ENCODE measurements at regions not wholly inside any gene's neighbourhood (a gene's known extent, or its start where the extent isn't known, plus 50 kb on each side); places are given as distances from the start of the nearest gene placed in this dataset.

DNA sequence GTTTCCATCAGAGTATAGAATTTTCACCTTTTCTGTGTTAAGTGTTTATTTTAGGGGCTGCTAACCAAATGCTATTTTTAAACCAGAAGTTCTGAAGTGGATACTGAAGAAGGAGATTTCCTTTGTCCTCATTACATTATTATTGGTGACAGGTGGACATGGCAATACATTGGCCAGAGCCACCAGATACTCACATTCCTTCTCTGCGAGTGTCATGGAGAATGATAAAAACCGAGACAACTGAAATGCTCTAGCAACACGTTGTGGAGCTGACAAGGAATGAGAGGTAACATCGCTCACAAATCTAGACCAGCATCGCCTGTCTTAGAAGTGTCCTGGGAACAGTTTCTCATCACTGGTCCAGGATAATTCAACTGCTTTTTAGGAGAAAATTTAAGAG lies 241.2 kb downstream of the IRS1 start:
- ATAC-seq (no peak), DNase-seq (ENCODE audit: low spot score) (no peak)
- Mint-ChIP-seq H3K9me3 (no peaks in the 10 kb centered on the region), H3K4me3 (no peak overlapping the region), H3K27me3 (ENCODE audit: insufficient read depth, low read depth, poor library complexity) (no peaks in the 10 kb centered on the region), H3K4me1 (peaks cover 7% of the 10 kb centered on the region), H3K36me3 (ENCODE audit: low read depth) (no peaks in the 10 kb centered on the region), H3K27ac (no peak overlapping the region)
- Histone ChIP-seq H3K79me2 (replicated peaks; ENCODE audit: insufficient read depth) (no peaks in the 10 kb centered on the region), H3F3A (replicated peaks; ENCODE audit: low read depth) (no peaks in the 10 kb centered on the region), H4K20me1 (replicated peaks; ENCODE audit: insufficient read depth) (no peaks in the 10 kb centered on the region), H3K9me2 (ENCODE audit: insufficient read depth) (no peaks in the 10 kb centered on the region), H3K4me3 (no peak overlapping the region), H3K4me1 (ENCODE audit: insufficient read depth) (peaks cover 8% of the 10 kb centered on the region), H3K36me3 (ENCODE audit: insufficient read depth) (no peaks in the 10 kb centered on the region), H3K27ac (ENCODE audit: low read depth) (no peak overlapping the region), H3K4me2 (no peak overlapping the region), H2AFZ (no peak overlapping the region), H3K27me3 (ENCODE audit: insufficient read depth) (no peaks in the 10 kb centered on the region)
- TF ChIP-seq, protein P1, sequence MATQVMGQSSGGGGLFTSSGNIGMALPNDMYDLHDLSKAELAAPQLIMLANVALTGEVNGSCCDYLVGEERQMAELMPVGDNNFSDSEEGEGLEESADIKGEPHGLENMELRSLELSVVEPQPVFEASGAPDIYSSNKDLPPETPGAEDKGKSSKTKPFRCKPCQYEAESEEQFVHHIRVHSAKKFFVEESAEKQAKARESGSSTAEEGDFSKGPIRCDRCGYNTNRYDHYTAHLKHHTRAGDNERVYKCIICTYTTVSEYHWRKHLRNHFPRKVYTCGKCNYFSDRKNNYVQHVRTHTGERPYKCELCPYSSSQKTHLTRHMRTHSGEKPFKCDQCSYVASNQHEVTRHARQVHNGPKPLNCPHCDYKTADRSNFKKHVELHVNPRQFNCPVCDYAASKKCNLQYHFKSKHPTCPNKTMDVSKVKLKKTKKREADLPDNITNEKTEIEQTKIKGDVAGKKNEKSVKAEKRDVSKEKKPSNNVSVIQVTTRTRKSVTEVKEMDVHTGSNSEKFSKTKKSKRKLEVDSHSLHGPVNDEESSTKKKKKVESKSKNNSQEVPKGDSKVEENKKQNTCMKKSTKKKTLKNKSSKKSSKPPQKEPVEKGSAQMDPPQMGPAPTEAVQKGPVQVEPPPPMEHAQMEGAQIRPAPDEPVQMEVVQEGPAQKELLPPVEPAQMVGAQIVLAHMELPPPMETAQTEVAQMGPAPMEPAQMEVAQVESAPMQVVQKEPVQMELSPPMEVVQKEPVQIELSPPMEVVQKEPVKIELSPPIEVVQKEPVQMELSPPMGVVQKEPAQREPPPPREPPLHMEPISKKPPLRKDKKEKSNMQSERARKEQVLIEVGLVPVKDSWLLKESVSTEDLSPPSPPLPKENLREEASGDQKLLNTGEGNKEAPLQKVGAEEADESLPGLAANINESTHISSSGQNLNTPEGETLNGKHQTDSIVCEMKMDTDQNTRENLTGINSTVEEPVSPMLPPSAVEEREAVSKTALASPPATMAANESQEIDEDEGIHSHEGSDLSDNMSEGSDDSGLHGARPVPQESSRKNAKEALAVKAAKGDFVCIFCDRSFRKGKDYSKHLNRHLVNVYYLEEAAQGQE (IDR thresholded peaks at IDR 0.05; ENCODE audit: unreplicated experiment): no peak
- TF ChIP-seq EZH2phosphoT487 (IDR thresholded peaks at IDR 0.05; ENCODE audit: unreplicated experiment): no peak
- TF ChIP-seq, protein P2, sequence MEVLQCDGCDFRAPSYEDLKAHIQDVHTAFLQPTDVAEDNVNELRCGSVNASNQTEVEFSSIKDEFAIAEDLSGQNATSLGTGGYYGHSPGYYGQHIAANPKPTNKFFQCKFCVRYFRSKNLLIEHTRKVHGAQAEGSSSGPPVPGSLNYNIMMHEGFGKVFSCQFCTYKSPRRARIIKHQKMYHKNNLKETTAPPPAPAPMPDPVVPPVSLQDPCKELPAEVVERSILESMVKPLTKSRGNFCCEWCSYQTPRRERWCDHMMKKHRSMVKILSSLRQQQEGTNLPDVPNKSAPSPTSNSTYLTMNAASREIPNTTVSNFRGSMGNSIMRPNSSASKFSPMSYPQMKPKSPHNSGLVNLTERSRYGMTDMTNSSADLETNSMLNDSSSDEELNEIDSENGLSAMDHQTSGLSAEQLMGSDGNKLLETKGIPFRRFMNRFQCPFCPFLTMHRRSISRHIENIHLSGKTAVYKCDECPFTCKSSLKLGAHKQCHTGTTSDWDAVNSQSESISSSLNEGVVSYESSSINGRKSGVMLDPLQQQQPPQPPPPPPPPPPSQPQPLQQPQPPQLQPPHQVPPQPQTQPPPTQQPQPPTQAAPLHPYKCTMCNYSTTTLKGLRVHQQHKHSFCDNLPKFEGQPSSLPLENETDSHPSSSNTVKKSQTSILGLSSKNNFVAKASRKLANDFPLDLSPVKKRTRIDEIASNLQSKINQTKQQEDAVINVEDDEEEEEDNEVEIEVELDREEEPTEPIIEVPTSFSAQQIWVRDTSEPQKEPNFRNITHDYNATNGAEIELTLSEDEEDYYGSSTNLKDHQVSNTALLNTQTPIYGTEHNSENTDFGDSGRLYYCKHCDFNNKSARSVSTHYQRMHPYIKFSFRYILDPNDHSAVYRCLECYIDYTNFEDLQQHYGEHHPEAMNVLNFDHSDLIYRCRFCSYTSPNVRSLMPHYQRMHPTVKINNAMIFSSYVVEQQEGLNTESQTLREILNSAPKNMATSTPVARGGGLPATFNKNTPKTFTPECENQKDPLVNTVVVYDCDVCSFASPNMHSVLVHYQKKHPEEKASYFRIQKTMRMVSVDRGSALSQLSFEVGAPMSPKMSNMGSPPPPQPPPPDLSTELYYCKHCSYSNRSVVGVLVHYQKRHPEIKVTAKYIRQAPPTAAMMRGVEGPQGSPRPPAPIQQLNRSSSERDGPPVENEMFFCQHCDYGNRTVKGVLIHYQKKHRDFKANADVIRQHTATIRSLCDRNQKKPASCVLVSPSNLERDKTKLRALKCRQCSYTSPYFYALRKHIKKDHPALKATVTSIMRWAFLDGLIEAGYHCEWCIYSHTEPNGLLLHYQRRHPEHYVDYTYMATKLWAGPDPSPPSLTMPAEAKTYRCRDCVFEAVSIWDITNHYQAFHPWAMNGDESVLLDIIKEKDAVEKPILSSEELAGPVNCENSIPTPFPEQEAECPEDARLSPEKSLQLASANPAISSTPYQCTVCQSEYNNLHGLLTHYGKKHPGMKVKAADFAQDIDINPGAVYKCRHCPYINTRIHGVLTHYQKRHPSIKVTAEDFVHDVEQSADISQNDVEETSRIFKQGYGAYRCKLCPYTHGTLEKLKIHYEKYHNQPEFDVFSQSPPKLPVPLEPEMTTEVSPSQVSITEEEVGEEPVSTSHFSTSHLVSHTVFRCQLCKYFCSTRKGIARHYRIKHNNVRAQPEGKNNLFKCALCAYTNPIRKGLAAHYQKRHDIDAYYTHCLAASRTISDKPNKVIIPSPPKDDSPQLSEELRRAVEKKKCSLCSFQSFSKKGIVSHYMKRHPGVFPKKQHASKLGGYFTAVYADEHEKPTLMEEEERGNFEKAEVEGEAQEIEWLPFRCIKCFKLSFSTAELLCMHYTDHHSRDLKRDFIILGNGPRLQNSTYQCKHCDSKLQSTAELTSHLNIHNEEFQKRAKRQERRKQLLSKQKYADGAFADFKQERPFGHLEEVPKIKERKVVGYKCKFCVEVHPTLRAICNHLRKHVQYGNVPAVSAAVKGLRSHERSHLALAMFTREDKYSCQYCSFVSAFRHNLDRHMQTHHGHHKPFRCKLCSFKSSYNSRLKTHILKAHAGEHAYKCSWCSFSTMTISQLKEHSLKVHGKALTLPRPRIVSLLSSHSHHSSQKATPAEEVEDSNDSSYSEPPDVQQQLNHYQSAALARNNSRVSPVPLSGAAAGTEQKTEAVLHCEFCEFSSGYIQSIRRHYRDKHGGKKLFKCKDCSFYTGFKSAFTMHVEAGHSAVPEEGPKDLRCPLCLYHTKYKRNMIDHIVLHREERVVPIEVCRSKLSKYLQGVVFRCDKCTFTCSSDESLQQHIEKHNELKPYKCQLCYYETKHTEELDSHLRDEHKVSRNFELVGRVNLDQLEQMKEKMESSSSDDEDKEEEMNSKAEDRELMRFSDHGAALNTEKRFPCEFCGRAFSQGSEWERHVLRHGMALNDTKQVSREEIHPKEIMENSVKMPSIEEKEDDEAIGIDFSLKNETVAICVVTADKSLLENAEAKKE (CRISPR knock-in tag; IDR thresholded peaks at IDR 0.05): no peak
- TF ChIP-seq CREB1 (CRISPR knock-in tag; IDR thresholded peaks at IDR 0.05; ENCODE audit: low read depth): no peak
- TF ChIP-seq POLR2AphosphoS5 (IDR thresholded peaks at IDR 0.05; ENCODE audit: low read depth): no peak
- TF ChIP-seq ZNF114 (CRISPR knock-in tag; IDR thresholded peaks at IDR 0.05): no peak
- no peak for TF ChIP-seq ZNF331 (CRISPR knock-in tag; IDR thresholded peaks at IDR 0.05; ENCODE audit: low read depth)
- TF ChIP-seq, protein P3, sequence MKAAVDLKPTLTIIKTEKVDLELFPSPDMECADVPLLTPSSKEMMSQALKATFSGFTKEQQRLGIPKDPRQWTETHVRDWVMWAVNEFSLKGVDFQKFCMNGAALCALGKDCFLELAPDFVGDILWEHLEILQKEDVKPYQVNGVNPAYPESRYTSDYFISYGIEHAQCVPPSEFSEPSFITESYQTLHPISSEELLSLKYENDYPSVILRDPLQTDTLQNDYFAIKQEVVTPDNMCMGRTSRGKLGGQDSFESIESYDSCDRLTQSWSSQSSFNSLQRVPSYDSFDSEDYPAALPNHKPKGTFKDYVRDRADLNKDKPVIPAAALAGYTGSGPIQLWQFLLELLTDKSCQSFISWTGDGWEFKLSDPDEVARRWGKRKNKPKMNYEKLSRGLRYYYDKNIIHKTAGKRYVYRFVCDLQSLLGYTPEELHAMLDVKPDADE (IDR thresholded peaks at IDR 0.05): no peak
- TF ChIP-seq STAT1 (IDR thresholded peaks at IDR 0.05; ENCODE audit: unreplicated experiment): no peak
- no peak for TF ChIP-seq EZH2 (IDR thresholded peaks at IDR 0.05; ENCODE audit: low read depth, unreplicated experiment)
- no peak for TF ChIP-seq NANOG (IDR thresholded peaks at IDR 0.05; ENCODE audit: borderline replicate concordance)
- no peak for TF ChIP-seq JUNB (IDR thresholded peaks at IDR 0.05; ENCODE audit: unreplicated experiment)
- TF ChIP-seq, protein P4, sequence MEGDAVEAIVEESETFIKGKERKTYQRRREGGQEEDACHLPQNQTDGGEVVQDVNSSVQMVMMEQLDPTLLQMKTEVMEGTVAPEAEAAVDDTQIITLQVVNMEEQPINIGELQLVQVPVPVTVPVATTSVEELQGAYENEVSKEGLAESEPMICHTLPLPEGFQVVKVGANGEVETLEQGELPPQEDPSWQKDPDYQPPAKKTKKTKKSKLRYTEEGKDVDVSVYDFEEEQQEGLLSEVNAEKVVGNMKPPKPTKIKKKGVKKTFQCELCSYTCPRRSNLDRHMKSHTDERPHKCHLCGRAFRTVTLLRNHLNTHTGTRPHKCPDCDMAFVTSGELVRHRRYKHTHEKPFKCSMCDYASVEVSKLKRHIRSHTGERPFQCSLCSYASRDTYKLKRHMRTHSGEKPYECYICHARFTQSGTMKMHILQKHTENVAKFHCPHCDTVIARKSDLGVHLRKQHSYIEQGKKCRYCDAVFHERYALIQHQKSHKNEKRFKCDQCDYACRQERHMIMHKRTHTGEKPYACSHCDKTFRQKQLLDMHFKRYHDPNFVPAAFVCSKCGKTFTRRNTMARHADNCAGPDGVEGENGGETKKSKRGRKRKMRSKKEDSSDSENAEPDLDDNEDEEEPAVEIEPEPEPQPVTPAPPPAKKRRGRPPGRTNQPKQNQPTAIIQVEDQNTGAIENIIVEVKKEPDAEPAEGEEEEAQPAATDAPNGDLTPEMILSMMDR (conservative IDR thresholded peaks at IDR 0.05; ENCODE audit: low read depth in 2 of 2): no peak
